Activated CD4-positive, alpha-beta memory T cell treated with anti-CD3 and anti-CD28 coated beads, Interleukin-2, amount 10 ng/mL, durations not matched to agents 7 days and 5 days (primary cell): ENCODE measurements at regions not wholly inside any gene's neighbourhood (a gene's known extent, or its start where the extent isn't known, plus 50 kb on each side); places are given as distances from the start of the nearest gene placed in this dataset.
"Not testable (repeated sequence)": the region's sequence is repeated elsewhere in the genome, so short reads cannot be mapped to it uniquely, and the experiment has no call there.

Source experiments
- CTCF ChIA-PET: fragments of 350-600 bp; sonication (Branson Sonifier 250); formaldehyde crosslinking; loops from one replicate; lab custom pipeline; 2021; ENCODE audit warnings: antibody characterized with exemption, inconsistent platforms; lab: Charles Lee
- POLR2A ChIA-PET: fragments of 350-600 bp; sonication (Branson Sonifier 250); formaldehyde crosslinking; loops from one replicate; lab custom pipeline; 2021; ENCODE audit warnings: antibody characterized with exemption; lab: Charles Lee
- DNase-seq: peaks from one replicate; pipeline ENCODE4 v3.0.0-alpha.2; 2020
- H3K27ac Mint-ChIP-seq: one replicate; pipeline ENCODE4 v1.8.0; 2021; ENCODE audit warnings: mild to moderate bottlenecking, mixed read lengths
- H3K27me3 Mint-ChIP-seq: one replicate; pipeline ENCODE4 v1.8.0; 2021; ENCODE audit warnings: mixed read lengths
- H3K36me3 Mint-ChIP-seq: one replicate; pipeline ENCODE4 v1.8.0; 2021; ENCODE audit warnings: low read depth, mixed read lengths
- H3K4me1 Mint-ChIP-seq: one replicate; pipeline ENCODE4 v1.8.0; 2021; ENCODE audit warnings: mixed read lengths
- H3K4me3 Mint-ChIP-seq: one replicate; pipeline ENCODE4 v1.8.0; 2021; ENCODE audit warnings: mild to moderate bottlenecking, mixed read lengths
- H3K9me3 Mint-ChIP-seq: one replicate; pipeline ENCODE4 v1.8.0; 2021; ENCODE audit warnings: mixed read lengths

DNA sequence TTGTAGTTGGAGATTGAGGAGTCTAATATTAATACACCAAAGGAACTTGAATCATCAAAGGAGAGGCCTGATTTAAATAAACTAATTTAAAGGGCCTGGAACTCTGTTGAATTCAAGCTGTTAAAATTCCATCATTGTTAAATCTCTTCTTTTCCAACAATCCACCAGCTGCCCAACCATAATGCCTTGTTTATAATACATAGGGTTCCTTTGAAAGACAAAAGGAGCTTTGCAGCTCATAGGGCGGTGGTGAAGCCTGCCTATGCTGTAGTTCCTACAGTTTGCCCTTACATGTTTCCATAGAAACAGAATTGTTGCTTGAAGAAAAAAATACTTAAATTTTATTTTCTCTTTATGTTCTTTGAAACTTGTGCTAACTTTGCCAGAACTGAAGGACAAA lies 102.8 kb downstream of the GLUD2 start:
- CTCF ChIA-PET = no interaction called here
- no peaks in the 10 kb centered on the region for H3K27me3 Mint-ChIP-seq
- DNase-seq = no peak
- H3K4me3 Mint-ChIP-seq = no peak overlapping the region
- POLR2A ChIA-PET = no interaction called here
- no peak overlapping the region for H3K27ac Mint-ChIP-seq
- no peaks in the 10 kb centered on the region for H3K4me1 Mint-ChIP-seq
- H3K36me3 Mint-ChIP-seq = no peaks in the 10 kb centered on the region
- no peaks in the 10 kb centered on the region for H3K9me3 Mint-ChIP-seq

DNA sequence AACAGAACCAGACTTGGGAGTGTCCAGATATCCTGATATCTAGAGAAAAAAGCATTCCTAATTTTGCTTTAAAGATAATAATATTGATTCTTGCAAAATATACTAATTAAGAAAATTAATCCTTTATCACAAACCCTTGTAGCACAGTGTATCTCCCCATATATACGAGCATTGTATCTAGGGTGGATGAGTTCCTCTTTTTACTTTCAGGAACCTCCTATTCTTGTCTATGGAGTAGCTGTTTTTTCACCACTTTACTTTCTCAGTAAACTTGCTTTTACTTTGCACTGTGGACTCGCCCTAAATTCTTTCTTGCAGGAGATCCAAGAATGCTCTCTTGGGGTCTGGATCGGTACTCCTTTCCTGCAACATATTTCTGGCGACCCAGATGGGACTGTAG lies 103.9 kb downstream of the GLUD2 start:
- no peaks in the 10 kb centered on the region for H3K9me3 Mint-ChIP-seq
- H3K4me1 Mint-ChIP-seq = no peaks in the 10 kb centered on the region
- no peak for DNase-seq
- H3K27ac Mint-ChIP-seq = no peak overlapping the region
- no peak overlapping the region for H3K4me3 Mint-ChIP-seq
- H3K27me3 Mint-ChIP-seq = no peaks in the 10 kb centered on the region
- ChIA-PET CTCF (no interaction called here), POLR2A (no interaction called here)
- H3K36me3 Mint-ChIP-seq = no peaks in the 10 kb centered on the region

DNA sequence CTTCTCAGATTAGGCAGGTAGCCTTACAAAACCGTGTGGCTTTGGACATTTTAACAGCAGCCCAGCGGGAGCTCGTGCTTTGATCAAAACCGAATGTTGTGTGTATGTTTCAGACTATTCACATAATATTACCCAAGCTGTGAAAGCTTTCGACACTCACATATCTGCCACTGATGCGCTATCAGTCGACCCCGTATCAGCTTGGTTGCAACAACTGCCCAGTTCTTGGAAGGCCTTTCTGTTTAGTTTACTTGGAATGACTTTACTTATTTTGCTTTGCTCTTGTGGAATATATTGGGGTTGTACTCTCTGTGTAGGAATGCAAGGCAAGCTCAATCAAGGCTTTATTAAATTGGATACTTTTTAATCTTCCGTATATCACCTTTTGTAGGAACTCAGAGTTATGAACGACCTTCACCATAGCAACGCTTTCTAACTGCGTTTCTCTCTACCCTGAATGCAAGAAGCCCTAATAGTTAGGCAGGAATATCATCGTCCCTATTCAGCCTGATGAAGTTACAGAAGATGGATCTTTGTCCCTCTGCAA lies 107.5 kb downstream of the GLUD2 start:
- Mint-ChIP-seq H3K4me3 (no peak overlapping the region), H3K27ac (no peak overlapping the region), H3K4me1 (no peaks in the 10 kb centered on the region), H3K36me3 (no peaks in the 10 kb centered on the region), H3K27me3 (peaks cover 3% of the 10 kb centered on the region), H3K9me3 (no peaks in the 10 kb centered on the region)
- POLR2A ChIA-PET = no interaction called here
- no peak for DNase-seq
- CTCF ChIA-PET = no interaction called here

DNA sequence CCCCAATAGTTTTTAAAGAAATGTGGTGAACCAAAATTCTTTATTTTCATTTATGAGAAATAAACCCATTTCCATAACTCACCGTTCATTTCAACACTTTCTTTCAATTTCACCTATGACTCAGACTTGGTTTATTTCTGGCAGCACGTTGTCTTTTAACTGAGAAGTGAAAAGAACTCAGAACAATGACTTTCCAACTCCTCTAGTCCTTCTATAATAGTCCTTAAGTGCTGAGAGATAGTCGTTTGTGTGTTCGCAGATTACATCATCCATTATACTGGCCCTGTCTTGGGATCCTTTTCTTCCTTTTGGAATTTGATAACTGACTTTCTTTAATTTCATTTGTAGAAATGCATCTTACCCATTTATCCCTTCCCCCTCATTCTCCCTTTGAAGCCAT lies 113.6 kb downstream of the GLUD2 start:
- CTCF ChIA-PET = no interaction called here
- POLR2A ChIA-PET = no interaction called here
- Mint-ChIP-seq H3K4me3 (no peak overlapping the region), H3K27me3 (peaks cover 3% of the 10 kb centered on the region), H3K36me3 (no peaks in the 10 kb centered on the region), H3K27ac (no peak overlapping the region), H3K4me1 (peaks cover 9% of the 10 kb centered on the region), H3K9me3 (no peaks in the 10 kb centered on the region)
- DNase-seq = no peak

DNA sequence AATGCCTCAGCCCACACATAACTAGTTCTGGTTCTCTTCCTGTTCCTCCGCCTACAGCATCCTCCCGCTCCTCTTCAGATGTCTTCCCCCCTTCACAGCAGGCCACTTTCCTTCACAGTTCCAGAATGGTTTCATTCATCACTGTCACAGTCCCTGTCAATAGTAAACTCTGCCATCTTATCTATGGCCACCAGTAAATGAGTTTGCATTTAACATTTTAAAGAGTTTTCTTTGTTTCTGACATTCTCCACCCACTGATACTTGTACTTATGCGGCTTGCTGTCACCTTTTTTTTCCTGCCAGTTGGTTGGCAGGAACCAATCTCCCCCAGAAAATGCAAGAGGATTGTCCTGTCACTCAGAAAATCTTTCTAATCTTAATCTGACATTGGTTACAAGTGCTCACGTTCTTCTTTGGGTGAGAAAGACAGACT lies 114.1 kb downstream of the GLUD2 start:
- ChIA-PET POLR2A (no interaction called here), CTCF (no interaction called here)
- Mint-ChIP-seq H3K27me3 (peaks cover 3% of the 10 kb centered on the region), H3K9me3 (no peaks in the 10 kb centered on the region), H3K36me3 (no peaks in the 10 kb centered on the region), H3K4me1 (peaks cover 9% of the 10 kb centered on the region), H3K4me3 (no peak overlapping the region), H3K27ac (no peak overlapping the region)
- DNase-seq = no peak

DNA sequence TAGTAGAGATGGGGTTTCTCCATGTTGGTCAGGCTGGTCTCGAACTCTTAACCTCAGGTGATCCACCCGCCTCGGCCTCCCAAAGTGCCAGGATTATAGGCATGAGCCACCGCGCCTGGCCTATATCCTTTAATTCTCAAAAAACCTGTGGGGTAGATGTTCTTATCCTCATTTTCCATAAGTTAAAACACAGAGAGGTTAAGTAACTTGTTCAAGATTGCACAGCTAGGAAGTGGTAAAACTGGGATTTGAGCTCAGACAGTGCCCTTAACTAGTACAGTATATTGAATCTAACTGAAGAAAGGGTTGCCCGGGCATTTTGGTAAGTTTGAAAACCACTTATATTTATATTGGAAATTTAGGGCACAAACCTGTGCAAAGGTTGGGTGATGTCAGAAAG lies 116.0 kb downstream of the GLUD2 start:
- no peaks in the 10 kb centered on the region for H3K36me3 Mint-ChIP-seq
- no peaks in the 10 kb centered on the region for H3K9me3 Mint-ChIP-seq
- POLR2A ChIA-PET = no interaction called here
- no peak for DNase-seq
- no peak overlapping the region for H3K27ac Mint-ChIP-seq
- peaks cover 9% of the 10 kb centered on the region for H3K4me1 Mint-ChIP-seq
- no peak overlapping the region for H3K4me3 Mint-ChIP-seq
- H3K27me3 Mint-ChIP-seq = no peaks in the 10 kb centered on the region
- CTCF ChIA-PET = no interaction called here

DNA sequence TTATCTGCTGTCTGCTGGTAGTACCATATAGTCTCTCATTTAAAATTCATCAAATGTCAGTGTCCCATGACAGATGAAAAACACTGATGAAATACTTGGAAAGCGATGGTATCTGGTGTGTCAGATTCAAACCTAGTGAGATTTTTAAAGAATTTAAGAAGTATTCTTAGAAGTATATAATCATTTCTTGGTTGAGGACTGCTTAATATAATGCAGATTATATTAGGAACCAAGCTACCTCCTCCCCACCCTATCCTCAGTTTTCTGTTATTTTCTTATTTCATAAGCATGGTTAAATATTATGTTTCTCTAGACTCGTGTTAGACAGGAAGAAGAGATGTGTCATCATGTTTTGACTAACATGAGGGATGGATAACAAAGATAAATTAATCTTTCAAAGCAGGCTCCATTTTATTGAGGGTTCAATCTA lies 118.5 kb downstream of the GLUD2 start:
- ChIA-PET POLR2A (no interaction called here), CTCF (no interaction called here)
- Mint-ChIP-seq H3K9me3 (no peaks in the 10 kb centered on the region), H3K27ac (no peak overlapping the region), H3K27me3 (no peaks in the 10 kb centered on the region), H3K4me1 (peaks cover 7% of the 10 kb centered on the region), H3K36me3 (no peaks in the 10 kb centered on the region), H3K4me3 (no peak overlapping the region)
- no peak for DNase-seq

DNA sequence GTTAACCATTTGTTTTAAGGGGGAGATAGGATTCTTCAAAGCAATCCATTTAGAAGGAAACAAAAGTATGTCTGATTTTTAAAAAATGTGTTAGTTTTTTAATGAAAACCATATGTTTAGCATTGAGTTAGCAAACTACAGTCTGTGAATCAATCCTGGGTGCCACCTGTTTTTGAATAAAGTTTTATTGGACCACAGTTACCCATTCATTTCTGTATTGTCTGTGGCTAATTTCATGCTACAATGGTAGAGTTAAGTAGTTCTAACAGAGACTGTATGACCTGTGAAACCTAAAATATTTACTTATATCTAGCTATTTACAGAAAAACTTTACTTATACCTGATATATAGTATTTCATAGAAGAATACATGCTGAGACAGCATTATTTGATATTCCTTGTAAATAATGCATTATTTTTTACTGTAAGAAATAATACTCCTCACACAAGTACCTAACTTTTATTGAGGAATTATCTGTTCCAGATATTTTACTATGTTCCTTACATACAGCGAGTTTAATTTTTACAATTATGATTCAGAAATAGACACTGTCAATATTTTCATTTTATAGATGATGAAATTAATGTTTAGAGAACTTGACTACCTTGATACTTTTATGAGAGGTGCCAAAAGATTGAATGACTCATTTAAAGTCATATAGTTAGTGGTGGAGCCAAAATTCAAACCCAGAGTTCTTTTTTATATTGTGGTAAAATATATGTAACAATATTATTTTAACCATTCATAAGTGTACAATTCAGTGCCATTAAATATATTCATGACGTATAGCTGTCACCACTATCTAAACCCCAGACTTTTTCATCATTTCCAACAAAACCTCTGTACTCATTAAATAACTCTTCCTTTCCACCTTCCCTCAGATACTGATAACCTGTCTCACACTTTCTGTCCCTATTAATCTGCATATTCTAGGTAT lies 122.0 kb downstream of the GLUD2 start:
- H3K9me3 Mint-ChIP-seq = no peaks in the 10 kb centered on the region
- CTCF ChIA-PET = no interaction called here
- H3K36me3 Mint-ChIP-seq = no peaks in the 10 kb centered on the region
- no peak overlapping the region for H3K27ac Mint-ChIP-seq
- H3K4me1 Mint-ChIP-seq = no peaks in the 10 kb centered on the region
- POLR2A ChIA-PET = no interaction called here
- no peak for DNase-seq
- no peak overlapping the region for H3K4me3 Mint-ChIP-seq
- H3K27me3 Mint-ChIP-seq = no peaks in the 10 kb centered on the region

DNA sequence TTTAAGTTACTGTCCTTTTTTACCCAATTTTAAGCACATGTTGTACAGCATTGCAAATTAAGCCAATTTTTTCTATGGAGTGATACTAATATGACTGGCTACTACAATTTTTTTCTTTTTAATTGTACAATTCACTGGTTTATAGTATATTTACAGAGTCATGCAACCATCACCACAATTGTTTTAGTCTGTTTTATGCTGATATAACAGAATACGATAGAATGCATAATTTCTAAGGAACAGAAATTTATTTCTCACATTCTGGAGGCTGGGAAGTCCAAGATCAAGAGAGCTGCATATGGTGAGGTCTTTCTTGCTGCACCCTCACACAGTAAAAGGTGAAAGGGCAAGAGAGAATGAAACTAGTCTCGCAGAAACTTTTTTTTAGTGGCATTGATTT lies 125.3 kb downstream of the GLUD2 start:
- Mint-ChIP-seq H3K27ac (no peak overlapping the region), H3K9me3 (no peaks in the 10 kb centered on the region), H3K4me3 (no peak overlapping the region), H3K36me3 (no peaks in the 10 kb centered on the region), H3K4me1 (no peaks in the 10 kb centered on the region), H3K27me3 (no peaks in the 10 kb centered on the region)
- POLR2A ChIA-PET = no interaction called here
- CTCF ChIA-PET = no interaction called here
- DNase-seq = no peak

DNA sequence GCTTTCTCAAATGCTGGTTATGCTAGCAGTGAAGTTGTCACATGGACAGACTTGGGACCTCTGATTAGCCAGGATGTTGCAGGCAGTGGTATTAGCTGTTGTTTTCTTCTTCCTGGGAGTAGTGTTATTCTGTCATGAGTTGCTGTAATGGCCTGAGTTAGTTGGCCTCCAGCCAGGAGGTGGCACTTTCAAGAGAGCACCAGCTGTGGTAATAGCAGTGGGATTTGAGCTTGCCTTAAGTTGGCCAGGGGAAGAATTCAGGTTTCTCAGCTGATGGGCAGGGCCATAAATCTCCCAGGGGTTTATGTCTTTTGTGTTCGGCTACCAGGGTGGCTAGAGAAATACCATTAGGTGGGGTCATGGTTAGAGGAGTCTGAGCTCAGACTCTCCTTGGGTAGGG lies 132.6 kb downstream of the GLUD2 start:
- Mint-ChIP-seq H3K27me3 (no peaks in the 10 kb centered on the region), H3K4me1 (no peaks in the 10 kb centered on the region), H3K36me3 (no peaks in the 10 kb centered on the region), H3K27ac (no peak overlapping the region), H3K4me3 (no peak overlapping the region), H3K9me3 (peaks cover 2% of the 10 kb centered on the region)
- POLR2A ChIA-PET = no interaction called here
- CTCF ChIA-PET = no interaction called here
- DNase-seq = no peak

DNA sequence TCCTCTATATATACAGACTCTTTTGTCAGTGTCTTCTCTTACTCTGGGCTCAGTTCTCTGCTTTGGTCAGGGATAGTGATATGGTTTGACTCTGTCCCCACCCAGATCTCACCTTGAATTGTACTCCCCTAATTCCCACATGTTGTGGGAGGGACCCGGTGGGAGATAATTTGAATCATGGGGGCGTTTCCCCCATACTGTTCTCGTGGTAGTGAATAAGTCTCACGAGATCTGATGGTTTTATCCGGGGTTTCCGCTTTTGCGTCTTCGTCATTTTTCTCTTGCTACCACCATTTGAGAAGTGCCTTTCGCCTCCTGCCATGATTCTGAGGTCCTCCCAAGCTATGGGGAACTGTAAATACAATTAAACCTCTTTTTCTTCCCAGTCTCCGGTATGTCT lies 144.4 kb downstream of the GLUD2 start:
- no peaks in the 10 kb centered on the region for H3K9me3 Mint-ChIP-seq
- H3K27me3 Mint-ChIP-seq = no peaks in the 10 kb centered on the region

DNA sequence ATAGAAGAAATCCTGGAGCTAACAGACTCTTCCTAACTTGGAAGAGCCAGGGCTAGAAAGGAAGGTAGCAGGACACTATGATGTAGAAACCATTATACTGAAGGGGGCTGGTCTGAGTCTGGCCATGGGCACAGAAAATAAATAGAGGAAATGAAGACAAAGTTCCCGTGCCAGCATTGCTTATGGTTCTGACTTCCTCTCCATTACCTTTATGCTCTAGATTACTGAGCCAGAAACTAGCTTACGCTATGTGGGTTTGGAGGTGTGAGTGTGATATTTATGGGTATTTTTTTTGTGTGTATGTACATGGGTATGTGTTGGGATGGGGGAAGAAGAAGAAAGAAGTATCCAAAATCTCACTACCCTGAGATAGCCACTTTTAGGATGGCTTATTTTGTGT lies 148.3 kb downstream of the GLUD2 start:
- POLR2A ChIA-PET = no interaction called here
- H3K27me3 Mint-ChIP-seq = no peaks in the 10 kb centered on the region
- H3K36me3 Mint-ChIP-seq = no peaks in the 10 kb centered on the region
- no peaks in the 10 kb centered on the region for H3K9me3 Mint-ChIP-seq
- no peak overlapping the region for H3K27ac Mint-ChIP-seq
- no peak for DNase-seq
- no peak overlapping the region for H3K4me3 Mint-ChIP-seq
- H3K4me1 Mint-ChIP-seq = no peaks in the 10 kb centered on the region
- CTCF ChIA-PET = no interaction called here

More for the DNA sequence above, 144.4 kb downstream of the GLUD2 start:
- POLR2A ChIA-PET = no interaction called here
- no peak for DNase-seq
- no peak overlapping the region for H3K27ac Mint-ChIP-seq
- H3K4me3 Mint-ChIP-seq = no peak overlapping the region
- CTCF ChIA-PET = no interaction called here
- H3K4me1 Mint-ChIP-seq = no peaks in the 10 kb centered on the region
- no peaks in the 10 kb centered on the region for H3K36me3 Mint-ChIP-seq

DNA sequence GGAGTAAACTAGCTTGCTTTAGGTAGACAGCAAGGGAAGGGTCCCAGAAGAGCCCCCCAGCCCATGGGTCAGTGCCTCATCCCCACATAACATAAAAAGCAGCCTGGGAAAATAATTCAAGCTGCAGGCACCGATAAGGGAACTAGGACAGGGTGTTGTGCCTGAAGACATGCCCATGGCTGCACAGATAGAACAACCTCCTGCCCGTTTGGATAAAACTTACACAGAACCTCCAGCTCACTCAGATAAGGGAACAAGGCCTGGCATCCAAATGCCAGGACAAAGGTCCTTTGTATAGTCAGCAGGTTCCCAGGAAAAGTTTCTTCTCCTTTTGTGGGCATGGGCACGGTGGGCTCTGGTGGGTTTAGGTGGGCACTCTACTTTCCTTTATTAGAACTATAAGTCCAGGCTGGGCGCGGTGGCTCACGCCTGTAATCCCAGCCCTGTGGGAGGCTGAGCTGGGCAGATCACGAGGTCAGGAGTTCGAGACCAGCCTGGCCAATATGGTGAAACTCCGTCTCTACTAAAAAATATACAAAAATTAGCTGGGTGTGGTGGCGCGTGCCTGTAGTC lies 149.5 kb downstream of the GLUD2 start:
- H3K36me3 Mint-ChIP-seq, H3K27ac Mint-ChIP-seq, H3K4me3 Mint-ChIP-seq, CTCF ChIA-PET, DNase-seq, H3K9me3 Mint-ChIP-seq, POLR2A ChIA-PET, H3K4me1 Mint-ChIP-seq, H3K27me3 Mint-ChIP-seq: not testable (repeated sequence)

DNA sequence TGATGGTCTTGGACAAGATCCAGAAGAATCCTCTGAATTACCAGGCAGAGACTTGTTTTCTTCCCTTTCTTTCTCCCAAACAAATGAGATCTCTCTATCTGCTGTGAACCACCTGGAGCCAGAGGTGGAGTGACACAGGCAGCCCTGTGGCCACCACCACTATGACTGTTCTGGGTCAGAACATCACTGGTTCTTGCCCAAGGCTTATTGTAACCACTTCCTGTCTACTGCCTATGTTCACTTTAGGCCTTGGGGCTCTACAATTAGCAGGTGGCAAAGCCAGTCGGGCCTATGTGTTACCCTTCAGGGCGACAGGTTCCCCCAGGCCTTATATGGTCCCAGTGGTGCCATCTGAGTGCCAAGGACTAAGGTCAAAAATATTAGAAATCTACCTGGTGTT lies 161.2 kb downstream of the GLUD2 start:
- no peaks in the 10 kb centered on the region for H3K36me3 Mint-ChIP-seq
- CTCF ChIA-PET = no interaction called here
- no peak overlapping the region for H3K27ac Mint-ChIP-seq

More for the DNA sequence above, 161.2 kb downstream of the GLUD2 start:
- Mint-ChIP-seq H3K9me3 (no peaks in the 10 kb centered on the region), H3K27me3 (no peaks in the 10 kb centered on the region), H3K4me3 (no peak overlapping the region), H3K4me1 (no peaks in the 10 kb centered on the region)
- POLR2A ChIA-PET = no interaction called here
- no peak for DNase-seq
